ENCODE measurements at regions not wholly inside any gene's neighbourhood (a gene's known extent, or its start where the extent isn't known, plus 50 kb on each side); places are given as distances from the start of the nearest gene placed in this dataset.

GRCh38 chr9:96052686-96053085 lies 177.2 kb downstream of the ERCC6L2 start:
- no peak overlapping the region for H3K4me3 ChIP-seq
- H3K4me1 ChIP-seq: no peaks in the 10 kb centered on the region
- no peaks in the 10 kb centered on the region for H3K9me3 ChIP-seq
- H3K4me2 ChIP-seq: no peak overlapping the region
- ATAC-seq (no peak), FAIRE-seq (no peak), DNase-seq (ENCODE audit: low read depth in 1 of 2, low spot score in 1 of 2) (no peak)
- POLR2A ChIA-PET: no interaction called here
- 63% methylated on average over 6 of the region's 6 CpGs for WGBS (ENCODE audit: missing lambda C conversion rate)
- CTCF ChIA-PET: interaction anchor here (0.6 to 1.3 kb wide), 2 partner anchors 10 to 101 kb away, joined by 3 read pairs; no protein-coding TSS in a partner anchor
- TF ChIP-seq MYC (IDR thresholded peaks at IDR 0.05; ENCODE audit: borderline replicate concordance, low read length) (no peak), FOSB (CRISPR knock-in tag; IDR thresholded peaks at IDR 0.05) (no peak), SREBF2 (IDR thresholded peaks at IDR 0.05) (no peak), SMC3 (IDR thresholded peaks at IDR 0.05) (no peak), NFE2L2 (conservative IDR thresholded peaks at IDR 0.05; ENCODE audit: low read length) (no peak), E2F6 (IDR thresholded peaks at IDR 0.05; ENCODE audit: borderline replicate concordance, low read depth) (no peak), TP53 (CRISPR knock-in tag; IDR thresholded peaks at IDR 0.05) (no peak), REST (IDR thresholded peaks at IDR 0.05) (no peak), PBX3 (IDR thresholded peaks at IDR 0.05) (no peak)
- H3K27ac ChIP-seq: no peak overlapping the region

GRCh38 chr9:96051423-96051822 lies 175.9 kb downstream of the ERCC6L2 start:
- ATAC-seq: no peak
- H3K4me1 ChIP-seq: no peaks in the 10 kb centered on the region
- ChIA-PET CTCF (interaction anchor here (0.5 to 2.3 kb wide), 3 partner anchors 11 to 500 kb away, joined by 3 to 6 read pairs (median 3); no protein-coding TSS in a partner anchor), POLR2A (no interaction called here)
- TF ChIP-seq MAFK (IDR thresholded peaks at IDR 0.05; ENCODE audit: partially characterized antibody): peak; percentile 86
- no peak for TF ChIP-seq BHLHE40 (IDR thresholded peaks at IDR 0.05; ENCODE audit: low read depth, low read length)
- 81% methylated on average over 7 of the region's 7 CpGs for WGBS (ENCODE audit: missing lambda C conversion rate)
- no peak for DNase-seq (ENCODE audit: low read depth in 1 of 2, low spot score in 1 of 2)
- H3K27ac ChIP-seq: no peak overlapping the region
- no peak for FAIRE-seq
- H3K9me3 ChIP-seq: no peaks in the 10 kb centered on the region
- no peak overlapping the region for H3K4me3 ChIP-seq
- H3K4me2 ChIP-seq: no peak overlapping the region

GRCh38 chr9:96050861-96051155 lies 175.3 kb downstream of the ERCC6L2 start:
- Histone ChIP-seq H3K27ac (no peak overlapping the region), H3K4me3 (no peak overlapping the region), H3K4me1 (no peaks in the 10 kb centered on the region), H3K9me3 (no peaks in the 10 kb centered on the region), H3K4me2 (no peak overlapping the region)
- ChIA-PET CTCF (interaction anchor here (0.5 to 2.3 kb wide), 4 partner anchors 10 to 499 kb away, joined by 3 to 6 read pairs (median 3); no protein-coding TSS in a partner anchor), POLR2A (no interaction called here)
- FAIRE-seq (no peak), ATAC-seq (no peak), DNase-seq (ENCODE audit: low read depth in 1 of 2, low spot score in 1 of 2) (no peak)
- WGBS (ENCODE audit: missing lambda C conversion rate): 84% methylated on average over 7 of the region's 7 CpGs
- TF ChIP-seq RNF2 (IDR thresholded peaks at IDR 0.05; ENCODE audit: borderline replicate concordance, low read depth) (no peak), USF2 (IDR thresholded peaks at IDR 0.05) (no peak), ZSCAN20 (CRISPR knock-in tag; IDR thresholded peaks at IDR 0.05) (no peak), JUN (IDR thresholded peaks at IDR 0.05) (no peak), KDM1A (IDR thresholded peaks at IDR 0.05; ENCODE audit: low read depth) (no peak), CBX2 (IDR thresholded peaks at IDR 0.05; ENCODE audit: borderline replicate concordance, low read depth) (no peak), PHF8 (IDR thresholded peaks at IDR 0.05; ENCODE audit: borderline replicate concordance, low read depth) (no peak), MAFK (IDR thresholded peaks at IDR 0.05; ENCODE audit: partially characterized antibody) (no peak), ZFP36 (IDR thresholded peaks at IDR 0.05; ENCODE audit: borderline replicate concordance, partially characterized antibody) (no peak), CHD2 (IDR thresholded peaks at IDR 0.05; ENCODE audit: low read length, partially characterized antibody) (no peak), ESRRA (IDR thresholded peaks at IDR 0.05; ENCODE audit: borderline replicate concordance, low read length) (no peak)
